ENCODE measurements at regions not wholly inside any gene's neighbourhood (a gene's known extent, or its start where the extent isn't known, plus 50 kb on each side); places are given as distances from the start of the nearest gene placed in this dataset.

DNA sequence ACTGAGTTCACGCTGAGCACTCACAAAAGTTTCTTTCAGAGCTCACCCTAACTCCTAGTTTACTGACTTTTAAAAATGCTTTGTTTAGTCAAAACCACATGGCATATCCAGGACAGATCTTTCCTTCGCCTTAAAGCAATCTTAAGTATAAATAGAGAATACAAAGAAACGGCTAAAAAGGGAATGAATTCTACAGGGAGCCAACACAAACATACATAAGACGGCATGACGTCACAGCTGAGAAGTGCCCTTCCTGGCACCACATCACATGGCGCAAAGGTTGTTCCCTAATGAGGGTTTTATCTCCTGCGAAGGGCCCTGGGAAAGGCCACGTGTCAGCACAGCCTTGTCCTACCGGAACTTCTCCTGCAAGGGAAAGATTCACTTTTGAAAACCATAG lies 141.3 kb downstream of the IRX1 start:
- no peak for DNase-seq

DNA sequence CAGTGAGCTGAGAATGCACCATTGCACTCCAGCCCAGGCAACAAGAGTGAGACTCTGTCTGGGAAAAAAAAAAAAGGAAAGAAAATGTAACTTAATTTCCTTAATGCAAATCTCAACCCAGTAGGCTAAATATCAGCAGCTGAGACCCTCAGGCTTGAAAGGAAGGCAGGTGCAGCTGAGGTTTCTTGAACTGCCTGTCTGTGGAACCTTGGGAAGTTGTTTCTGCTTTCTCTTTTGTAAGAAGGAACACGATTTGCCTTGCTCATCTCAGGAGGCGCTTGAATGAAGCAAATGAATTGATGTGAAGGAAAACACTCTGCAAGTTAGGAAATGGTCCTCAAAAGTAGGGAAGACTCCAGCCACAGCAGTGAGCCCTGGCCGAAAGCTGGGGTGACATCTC lies 143.3 kb downstream of the IRX1 start:
- DNase-seq, result no peak

DNA sequence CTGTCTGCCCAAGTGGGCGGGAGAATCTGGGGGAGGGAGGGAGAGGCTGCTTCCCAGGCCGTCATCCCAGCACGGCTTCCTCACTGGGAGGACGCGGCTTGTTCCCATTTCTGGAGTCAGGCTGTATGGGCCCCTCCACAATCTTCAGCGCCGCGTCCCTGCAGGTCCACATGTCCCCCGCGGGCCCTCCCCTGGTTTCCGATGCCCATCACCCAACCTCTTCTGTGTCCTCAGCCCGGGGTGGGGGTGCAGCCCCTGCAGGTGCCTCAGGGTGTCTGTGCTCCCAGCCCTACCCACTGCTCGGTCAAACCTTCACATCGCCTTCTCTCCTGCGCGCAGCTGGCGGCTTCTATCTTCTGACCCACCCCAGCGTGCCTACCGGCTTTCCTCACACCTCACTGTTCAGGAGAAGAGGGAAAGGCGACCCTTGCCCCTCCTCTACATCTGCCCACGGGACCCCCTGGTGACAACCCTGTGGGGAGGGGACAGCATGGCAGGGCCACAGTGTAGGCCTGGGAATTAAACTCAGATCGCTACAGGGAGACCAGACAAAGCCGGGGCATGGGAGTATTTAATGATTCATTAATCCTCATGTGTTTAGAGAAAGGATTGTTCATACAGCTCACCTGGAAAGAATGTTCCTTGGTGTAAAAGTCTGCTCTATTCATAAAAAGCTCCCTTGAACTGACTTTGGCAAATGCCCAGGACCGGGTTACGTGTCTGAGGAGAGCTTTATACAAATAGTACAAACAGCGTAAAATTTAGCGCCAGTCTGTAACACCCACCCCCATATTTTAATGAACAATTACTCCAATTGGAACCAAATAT lies 145.1 kb downstream of the IRX1 start:
- DNase-seq, result no peak

DNA sequence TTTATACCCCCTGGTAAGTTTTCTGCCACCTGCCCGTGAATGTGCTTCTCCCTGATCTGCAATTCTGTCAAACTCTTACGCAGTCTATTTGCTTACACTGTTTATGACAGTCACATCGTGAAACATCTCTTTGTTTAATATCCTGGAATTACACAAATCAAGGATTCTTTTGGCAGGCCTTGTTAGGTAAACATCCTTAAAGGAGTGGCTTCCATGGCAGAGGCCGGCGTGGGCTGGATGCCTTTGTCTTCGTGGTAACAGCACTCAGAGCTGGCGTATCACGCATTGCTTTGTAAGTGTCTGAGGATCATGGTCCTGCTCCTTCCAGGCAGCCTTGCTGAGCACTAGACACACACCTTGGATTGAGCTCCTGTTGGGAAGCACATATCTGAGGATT lies 145.7 kb downstream of the IRX1 start:
- no peak for DNase-seq

DNA sequence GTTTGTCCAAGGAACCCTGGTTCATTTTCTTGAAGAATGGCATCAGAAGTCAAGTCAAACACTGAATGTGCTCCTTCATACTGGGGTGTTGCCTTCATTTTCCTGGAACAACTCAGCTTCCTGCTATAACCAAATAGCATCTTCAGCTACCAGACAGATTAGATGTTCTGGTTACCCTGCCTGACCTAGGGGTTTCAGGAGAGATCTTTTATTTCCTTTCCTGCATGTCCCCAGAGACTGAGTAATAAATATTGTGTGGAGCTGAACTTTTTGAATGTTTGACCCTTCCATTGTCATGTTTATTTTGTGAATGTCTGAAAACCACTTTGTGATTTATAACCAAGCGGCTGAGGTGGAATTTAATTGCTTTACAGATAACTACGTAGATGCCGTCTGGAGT lies 147.1 kb downstream of the IRX1 start:
- DNase-seq, result no peak

DNA sequence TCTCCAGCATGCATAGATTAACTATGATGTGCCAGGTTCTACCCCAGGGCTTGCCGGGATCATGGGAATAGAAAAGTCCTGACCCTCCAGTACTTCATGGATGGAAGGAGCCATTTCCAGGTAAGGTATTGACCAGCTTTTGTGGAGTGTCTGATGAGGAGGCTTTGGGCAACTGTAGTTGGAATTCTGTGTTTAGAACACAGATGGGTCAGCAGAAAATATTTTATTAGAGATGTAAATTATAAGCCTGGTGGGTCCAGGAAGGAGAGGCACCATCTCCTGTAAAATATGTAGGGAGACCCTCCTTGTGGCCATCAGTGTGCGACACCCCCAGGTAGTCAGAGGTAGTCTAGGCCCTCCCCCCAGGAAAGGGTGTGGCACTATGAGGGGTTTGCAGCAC lies 156.2 kb downstream of the IRX1 start:
- no peak for DNase-seq

DNA sequence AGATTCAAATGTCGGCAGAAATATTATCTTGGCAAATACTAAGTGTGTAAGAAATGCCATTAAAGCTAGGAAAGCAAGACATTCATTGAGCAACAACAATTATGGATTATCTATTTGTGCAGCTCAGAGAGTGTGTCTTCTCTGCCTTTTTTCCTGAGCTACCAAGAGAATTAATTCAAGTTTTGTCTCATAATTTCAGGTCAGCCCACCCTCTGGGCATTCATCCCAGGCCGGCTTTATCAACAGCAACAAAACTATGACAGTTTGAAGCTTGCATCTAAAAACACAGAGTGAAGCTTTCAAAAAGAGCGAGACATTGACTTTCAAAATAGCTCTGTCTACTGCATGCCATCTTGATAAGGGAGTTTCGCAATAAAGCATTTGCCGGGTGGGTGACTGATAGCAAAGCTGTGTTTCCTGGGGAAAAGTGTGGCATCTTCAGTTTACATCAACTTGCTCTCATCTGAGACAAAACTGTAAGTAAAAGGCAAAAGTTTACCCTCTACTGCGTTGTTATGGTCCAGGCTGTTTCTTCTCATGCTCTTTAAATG lies 182.4 kb downstream of the IRX1 start:
- no peak for DNase-seq

DNA sequence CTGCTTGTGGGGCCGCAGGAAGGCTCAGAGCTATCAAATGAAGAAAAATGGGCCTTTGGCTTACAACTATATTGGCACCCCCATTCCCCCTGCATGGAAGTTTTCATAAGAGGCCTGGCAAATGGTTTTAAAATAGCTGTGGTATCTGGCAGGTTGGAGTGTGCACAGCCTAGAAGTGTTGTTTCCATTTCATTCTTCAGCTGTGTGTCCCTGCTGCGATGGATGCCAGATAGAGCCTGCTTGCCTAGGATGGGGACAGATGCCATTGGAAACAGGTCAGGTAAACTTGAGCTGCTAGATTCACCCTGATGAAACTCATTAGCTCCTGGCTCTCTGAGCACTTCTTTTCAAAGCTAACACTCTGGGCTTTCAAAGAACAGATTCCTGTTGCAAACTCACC lies 183.3 kb downstream of the IRX1 start:
- no peak for DNase-seq

DNA sequence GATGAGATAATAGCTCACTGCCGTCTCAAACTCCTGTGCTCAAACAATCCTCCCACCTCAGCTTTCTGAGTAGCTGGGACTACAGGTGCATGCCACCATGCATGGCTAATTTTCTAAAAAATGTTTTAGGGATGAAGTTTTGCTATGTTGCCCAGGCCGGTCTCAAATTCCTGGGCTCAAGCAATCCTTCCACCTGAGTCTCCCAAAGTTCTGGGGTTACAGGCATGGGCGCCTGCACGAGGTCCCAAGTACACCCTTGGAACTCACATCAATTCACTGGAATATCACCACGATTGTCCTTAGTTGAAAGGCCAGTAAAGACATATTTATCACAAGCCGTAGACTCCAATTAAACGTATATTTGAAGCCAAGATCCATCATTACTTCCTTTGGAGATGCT lies 184.6 kb downstream of the IRX1 start:
- no peak for DNase-seq

DNA sequence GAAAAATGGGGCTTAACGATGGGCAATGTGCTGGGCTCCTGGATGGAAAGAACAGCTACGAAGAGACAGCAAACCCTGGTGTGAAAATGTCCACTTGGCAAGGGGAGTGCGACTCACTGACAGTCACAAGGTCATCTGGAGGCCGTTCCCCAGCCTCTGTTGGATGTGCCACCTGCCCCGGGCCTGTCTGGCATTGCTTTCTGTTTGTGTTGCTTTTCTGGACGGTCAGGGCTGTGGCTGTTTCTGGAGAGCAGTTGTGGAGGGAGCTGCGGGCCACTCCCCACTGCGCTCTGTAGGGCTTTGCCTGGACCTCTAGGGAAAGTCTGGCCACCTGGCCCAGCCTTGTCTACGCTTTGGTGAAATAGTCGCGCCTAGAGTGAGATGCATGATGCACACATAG lies 185.3 kb downstream of the IRX1 start:
- no peak for DNase-seq

DNA sequence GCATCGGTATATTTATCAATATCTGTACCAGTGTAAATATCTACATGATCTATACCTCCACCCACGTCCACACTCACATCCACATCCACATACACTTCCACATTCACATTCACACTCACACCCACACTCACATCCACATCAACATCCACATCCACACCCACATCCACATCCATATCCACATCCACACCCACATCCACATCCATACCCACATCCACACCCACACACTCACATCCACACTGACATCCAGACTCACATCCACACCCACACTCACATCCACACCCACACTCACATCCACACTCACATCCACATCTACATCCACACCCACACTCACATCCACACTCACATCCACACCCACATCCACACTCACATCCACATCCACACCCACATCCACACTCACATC lies 189.2 kb downstream of the IRX1 start:
- no peak for DNase-seq

DNA sequence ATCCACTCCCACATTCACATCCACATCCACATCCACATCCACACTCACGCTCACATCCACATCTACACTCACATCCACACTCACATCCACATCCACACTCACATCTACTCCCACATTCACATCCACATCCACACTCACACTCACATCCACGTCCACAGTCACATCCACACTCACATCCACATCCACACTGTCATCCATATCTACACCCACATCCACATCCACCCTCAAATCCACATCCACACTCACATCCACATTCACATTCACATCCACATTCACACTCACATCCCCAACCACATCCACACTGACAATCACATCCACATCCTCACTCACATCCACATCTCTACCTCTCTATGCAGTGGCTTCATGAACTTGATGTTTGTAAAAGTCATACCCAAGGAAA lies 190.5 kb downstream of the IRX1 start:
- DNase-seq, result no peak

DNA sequence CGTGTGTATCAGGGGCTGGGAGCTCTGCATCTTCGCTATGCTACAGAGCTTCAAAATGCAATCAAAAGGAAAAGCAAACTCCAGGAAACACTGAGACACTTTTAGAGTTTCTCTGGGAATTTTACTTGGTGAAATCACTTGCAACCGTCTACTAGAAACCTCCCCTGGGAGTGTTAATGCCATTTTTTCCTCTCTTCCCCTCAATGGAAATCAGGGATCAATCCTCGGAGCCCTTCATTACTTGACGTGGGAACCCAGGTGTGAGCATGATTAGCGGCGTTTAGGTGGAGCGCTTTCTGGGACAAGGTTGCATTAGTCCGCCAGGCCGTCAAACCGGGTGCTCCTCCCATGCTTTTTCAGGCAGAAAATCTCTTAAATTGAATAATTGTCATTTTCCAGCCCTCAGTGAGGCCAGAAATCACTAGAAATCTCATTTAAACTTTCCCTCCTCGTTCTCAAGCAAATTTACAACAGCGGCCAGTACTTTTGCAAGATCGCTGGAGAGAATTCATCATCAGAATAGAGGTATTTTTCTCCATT lies 191.3 kb downstream of the IRX1 start:
- DNase-seq, result no peak

DNA sequence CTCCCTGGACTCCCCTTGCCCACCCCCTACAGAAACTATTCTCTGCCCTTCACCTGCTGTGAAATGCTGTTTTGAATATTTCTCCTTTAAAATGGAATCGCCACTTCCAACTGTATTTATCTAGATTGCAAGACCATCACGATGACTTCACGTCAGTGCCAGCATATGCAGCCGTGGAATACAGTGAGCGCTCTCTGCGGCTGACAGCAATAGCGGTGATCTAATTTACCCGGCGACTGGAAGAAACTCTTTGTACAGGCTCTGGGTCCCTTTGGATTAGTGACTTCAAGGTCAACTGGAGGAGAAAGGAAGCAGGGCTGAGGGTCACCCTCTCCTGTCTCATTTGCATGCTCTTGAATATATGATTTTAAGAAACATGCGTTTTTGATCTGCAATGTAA lies 192.0 kb downstream of the IRX1 start:
- DNase-seq, result no peak

DNA sequence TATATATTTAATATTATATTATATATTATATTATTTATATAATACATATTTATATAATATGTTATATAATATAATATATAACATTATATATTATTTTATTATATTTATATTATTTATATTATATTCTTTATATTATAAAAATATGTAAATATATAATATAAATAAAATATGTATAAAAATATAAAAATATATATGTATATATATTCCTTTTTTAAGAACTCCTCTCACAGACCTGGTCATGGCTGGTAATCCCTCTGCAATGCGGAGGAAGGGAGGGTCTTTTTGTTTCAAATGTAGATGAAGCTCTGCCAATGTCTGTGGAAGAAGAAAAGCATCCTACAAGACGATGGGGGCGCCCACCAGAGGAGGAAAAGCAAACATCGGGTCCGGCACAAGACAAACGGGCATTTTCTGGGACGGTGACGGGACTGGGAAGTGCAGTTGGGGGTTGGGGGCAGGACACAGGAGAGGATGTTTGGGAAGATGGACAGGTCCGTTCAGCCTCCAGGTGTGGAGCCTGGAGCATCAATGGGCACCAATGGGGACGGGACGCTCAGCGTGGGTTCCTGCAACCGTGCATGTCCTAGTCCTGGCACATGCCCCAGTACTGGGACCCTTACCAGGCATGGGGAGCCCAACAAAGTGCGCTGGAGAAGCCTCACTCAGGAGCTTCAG lies 194.0 kb downstream of the IRX1 start:
- DNase-seq, result no peak

DNA sequence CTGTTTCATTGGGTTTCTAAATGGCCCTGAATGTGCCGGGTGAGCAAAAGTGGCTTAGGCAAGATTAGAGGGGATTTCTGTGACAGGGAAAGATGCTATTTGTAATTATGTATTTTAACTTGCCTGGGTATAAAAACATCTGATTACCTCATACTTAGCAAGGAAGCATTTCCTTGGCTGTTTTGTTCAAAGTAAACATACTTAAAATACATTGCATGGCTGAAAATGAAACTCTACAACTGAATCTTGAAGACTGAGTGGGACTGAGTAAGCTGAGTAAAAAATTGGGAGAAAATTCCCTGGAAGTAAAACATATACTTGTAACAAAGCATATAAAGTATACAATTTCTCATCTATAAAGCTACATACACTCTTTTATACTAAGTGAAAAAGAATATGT lies 197.5 kb downstream of the IRX1 start:
- no peak for DNase-seq

DNA sequence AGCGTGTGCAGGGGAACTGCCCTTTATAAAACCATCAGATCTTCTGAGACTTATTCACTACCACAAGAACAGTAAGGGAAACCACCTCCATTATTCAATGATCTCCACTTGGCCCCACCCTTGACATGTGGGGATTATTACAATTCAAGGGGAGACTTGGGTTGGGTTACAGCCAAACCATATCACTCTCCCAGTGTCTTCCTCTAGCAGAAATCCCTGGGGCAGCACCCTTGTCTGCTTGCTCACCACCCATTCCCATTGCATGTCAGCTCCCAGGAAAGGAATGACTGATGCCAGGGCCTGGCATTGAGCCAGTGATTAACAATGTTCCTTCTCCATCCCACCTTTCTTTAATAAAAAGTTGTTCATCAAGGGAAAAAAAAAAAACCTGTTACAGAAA lies 199.0 kb downstream of the IRX1 start:
- no peak for DNase-seq

DNA sequence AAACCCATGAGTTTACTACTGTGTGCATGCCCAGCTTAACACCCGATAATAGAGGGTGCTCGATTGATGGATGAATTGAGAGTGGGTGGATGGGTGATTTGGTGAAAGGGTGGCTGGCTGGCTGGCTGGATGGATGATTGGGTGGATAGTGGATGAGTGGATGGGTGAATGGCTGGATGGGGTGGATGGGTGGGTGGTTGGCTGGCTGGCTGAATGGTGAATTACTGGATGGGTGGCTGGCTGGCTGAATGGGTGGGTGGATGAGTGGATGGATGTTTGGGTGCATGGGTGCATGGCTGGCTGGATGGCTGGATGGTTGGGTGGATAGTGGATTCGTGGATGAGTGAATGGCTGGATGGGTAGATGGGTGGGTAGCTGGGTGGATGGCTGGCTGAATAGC lies 201.1 kb downstream of the IRX1 start:
- no peak for DNase-seq

DNA sequence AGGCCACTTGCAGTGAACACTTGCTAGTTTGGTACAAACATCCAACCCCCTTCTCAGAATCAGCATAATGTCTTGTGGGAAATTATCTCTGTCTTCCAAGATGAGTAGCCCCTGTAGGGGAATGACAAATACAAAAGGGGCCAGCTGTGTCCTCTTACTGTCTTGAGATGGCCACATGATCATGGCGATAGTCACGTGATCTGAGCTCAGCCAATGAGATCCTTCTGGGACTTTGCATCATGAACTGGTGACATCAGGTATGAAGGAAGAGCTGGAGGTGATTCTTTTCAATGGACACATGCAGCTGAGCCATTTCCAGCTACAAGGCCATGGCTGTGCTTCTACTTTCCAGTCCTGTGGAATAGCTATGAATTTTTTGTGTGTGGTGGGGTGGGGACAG lies 206.3 kb downstream of the IRX1 start:
- DNase-seq, result no peak

DNA sequence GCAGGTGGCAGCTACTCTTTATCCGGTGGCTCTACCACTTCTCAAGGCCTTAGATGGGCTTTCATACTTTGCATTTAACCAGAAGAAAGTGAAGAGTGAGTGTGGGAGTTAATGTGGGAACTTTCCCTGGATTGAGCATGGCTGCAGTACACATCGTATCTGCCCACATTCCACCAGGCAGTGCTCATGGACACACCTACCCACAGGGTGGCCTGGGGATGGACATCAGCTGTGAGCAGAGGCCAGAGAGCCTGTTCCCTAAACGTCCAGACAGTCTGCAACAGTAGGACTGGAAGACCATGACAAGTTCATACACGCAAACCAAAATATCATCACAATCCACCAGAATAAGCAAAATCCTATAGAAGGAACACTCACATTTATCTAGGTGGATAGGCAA lies 213.8 kb downstream of the IRX1 start:
- no peak for DNase-seq

DNA sequence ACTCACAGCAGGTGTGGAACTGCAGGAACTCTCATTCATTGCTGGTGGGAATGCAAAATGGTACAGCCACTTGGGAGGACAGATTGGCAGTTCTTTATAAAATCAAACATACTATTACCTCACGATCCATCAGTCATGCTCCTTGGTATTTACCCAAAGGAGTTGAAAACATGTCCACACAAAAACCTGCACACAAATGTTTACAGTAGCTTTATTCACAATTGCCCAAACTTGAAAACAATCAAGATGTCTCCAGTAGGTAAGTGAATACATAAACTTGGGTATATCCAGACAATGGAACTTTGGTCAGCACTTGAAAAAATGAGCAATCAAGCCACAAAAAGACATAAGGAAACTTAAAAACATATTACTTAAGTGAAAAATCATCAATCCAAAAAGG lies 215.5 kb downstream of the IRX1 start:
- DNase-seq, result no peak

DNA sequence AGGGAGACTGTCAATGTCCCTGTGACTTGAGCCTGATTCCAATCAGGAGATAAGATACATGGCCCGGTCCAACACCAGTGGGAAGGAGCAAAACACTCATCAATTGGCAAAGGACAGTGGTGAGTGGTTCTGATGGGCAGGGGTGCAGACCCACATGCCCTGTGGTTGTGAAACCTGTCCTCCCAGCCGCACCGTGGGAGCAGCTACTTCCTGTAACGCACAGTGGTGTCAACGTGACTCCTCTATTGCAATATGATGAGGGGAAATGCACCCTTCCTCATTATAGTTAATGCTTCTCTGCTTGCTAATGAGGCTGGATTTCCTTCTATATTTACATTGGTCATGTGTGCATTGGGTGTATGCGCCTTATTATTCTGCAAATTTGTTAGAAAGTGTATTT lies 223.0 kb downstream of the IRX1 start:
- DNase-seq, result no peak

DNA sequence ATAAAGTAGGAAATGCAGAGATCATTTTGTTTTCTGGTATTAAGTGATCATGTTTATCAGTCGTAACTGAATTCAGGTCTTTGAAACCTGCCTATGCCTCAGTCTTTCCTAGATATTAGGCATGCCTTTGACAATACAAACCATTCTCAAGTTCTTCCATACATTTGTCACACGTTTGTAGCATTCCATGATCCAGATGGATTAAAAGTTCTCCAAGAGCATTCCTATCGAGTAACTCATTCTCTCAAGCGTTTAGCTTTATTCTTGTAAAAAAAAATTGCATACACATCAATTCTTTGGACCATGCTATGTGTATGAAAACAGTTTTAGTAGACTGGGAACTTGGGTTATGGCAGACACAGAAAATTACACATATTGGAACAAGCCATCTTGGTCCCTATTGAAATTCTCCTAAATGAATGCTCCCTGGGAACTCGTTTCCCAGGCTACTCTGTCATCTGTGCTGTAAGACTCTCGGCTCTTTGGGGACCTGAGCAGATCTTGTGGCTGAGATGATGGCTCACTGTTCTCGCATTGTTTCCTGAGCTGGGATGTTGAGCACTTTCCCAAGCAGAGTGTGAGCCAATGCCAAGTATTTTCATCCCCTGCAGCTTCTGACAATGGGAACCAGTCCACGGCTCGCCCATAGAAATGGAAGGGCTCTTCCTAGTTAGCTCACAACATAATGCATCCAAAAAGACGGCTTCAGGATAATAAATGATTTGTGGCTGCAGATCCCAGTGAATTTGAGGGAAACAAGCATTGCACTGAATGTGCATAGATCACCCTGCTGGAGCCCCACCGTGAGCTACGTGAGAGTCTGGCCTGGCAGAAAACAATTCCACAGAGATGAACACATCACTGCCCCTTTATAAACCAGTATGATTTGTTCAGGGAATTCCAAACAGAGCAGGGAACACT lies 230.2 kb downstream of the IRX1 start:
- DNase-seq, result no peak
